ENCODE measurements at regions not wholly inside any gene's neighbourhood (a gene's known extent, or its start where the extent isn't known, plus 50 kb on each side); places are given as distances from the start of the nearest gene placed in this dataset.
A peak's percentile ranks its signal among the peaks of the same experiment; 100 is the strongest.

DNA sequence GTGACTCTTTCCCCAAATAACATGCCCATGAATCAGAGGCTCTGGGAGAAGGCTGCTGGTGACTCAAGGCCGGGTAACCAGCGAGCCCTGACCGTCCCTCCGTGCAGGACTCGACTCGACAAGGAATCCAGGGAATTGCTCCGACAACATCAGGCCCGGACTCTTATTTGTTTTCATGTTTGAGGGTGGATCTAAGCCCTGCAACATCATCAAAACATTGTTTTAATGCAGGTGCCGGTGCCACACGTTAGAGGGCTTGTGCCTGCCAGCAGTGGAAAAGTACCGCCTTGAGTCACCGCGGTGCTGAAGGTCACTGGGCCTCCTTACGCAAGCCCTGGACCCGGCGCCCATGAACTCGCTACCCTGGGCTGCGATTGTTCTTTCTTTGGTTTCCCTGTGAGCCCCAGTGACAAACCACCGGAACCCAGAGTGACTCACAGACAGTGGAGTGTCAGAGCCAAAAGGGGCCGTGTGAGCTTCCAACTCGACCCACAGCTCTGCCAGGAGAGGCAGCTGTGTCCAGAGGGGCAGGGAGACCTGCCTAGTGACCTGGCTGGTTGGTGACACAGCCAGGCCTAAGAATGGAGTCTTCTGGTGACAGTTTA, 139.4 kb upstream of the SHH start (continued):
- TF ChIP-seq, protein P1, sequence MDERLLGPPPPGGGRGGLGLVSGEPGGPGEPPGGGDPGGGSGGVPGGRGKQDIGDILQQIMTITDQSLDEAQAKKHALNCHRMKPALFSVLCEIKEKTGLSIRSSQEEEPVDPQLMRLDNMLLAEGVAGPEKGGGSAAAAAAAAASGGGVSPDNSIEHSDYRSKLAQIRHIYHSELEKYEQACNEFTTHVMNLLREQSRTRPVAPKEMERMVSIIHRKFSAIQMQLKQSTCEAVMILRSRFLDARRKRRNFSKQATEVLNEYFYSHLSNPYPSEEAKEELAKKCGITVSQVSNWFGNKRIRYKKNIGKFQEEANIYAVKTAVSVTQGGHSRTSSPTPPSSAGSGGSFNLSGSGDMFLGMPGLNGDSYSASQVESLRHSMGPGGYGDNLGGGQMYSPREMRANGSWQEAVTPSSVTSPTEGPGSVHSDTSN (CRISPR knock-in tag; IDR thresholded peaks at IDR 0.05): no peak
- TF ChIP-seq ZNF180 (CRISPR knock-in tag; IDR thresholded peaks at IDR 0.05; ENCODE audit: borderline replicate concordance, low read depth) (no peak), ZBTB7A (CRISPR knock-in tag; IDR thresholded peaks at IDR 0.05) (peak; percentile 48; the same call in 1 of the 2 replicates), U2AF2 (IDR thresholded peaks at IDR 0.05; ENCODE audit: low read depth, low read length) (0 out of 2 replicates have a peak, but pooled peaks have one; percentile 70), MIER3 (CRISPR knock-in tag; IDR thresholded peaks at IDR 0.05; ENCODE audit: borderline replicate concordance) (peak; percentile 96), MEIS2 (CRISPR knock-in tag; IDR thresholded peaks at IDR 0.05) (peak; percentile 80), RBM22 (optimal IDR thresholded peaks at IDR 0.05; ENCODE audit: low read length) (no peak), SAP130 (CRISPR knock-in tag; IDR thresholded peaks at IDR 0.05; ENCODE audit: low read depth) (peak; percentile 89), ZNF441 (CRISPR knock-in tag; IDR thresholded peaks at IDR 0.05; ENCODE audit: borderline replicate concordance) (peak; percentile 73; the same call in 1 of the 2 replicates), CREM (IDR thresholded peaks at IDR 0.05) (peak; percentile 74), CREM (CRISPR knock-in tag; IDR thresholded peaks at IDR 0.05) (no peak), SRSF9 (IDR thresholded peaks at IDR 0.05; ENCODE audit: borderline replicate concordance, insufficient read depth, low read depth, low read length, poor library complexity, severe bottlenecking) (no peak), GABPA (IDR thresholded peaks at IDR 0.05; ENCODE audit: low read depth, low read length) (no peak), GABPA (CRISPR knock-in tag; IDR thresholded peaks at IDR 0.05; ENCODE audit: low read depth) (peak; percentile 80), ZNF44 (CRISPR knock-in tag; IDR thresholded peaks at IDR 0.05) (no peak), NR3C1 (CRISPR knock-in tag; IDR thresholded peaks at IDR 0.05) (no peak), SALL2 (CRISPR knock-in tag; IDR thresholded peaks at IDR 0.05) (peak; percentile 93), HNRNPH1 (optimal IDR thresholded peaks at IDR 0.05; ENCODE audit: low read depth, low read length) (no peak), ZNF660 (CRISPR knock-in tag; IDR thresholded peaks at IDR 0.05; ENCODE audit: borderline replicate concordance, low read depth) (no peak), ZNF556 (CRISPR knock-in tag; IDR thresholded peaks at IDR 0.05; ENCODE audit: borderline replicate concordance) (peak; percentile 93; the same call in 1 of the 2 replicates), ELF1 (CRISPR knock-in tag; IDR thresholded peaks at IDR 0.05) (peak; percentile 59; the same call in 1 of the 2 replicates), ZNF431 (CRISPR knock-in tag; IDR thresholded peaks at IDR 0.05; ENCODE audit: borderline replicate concordance, low read depth) (no peak; the same call in 1 of the 2 replicates)
- TF ChIP-seq, protein P2, sequence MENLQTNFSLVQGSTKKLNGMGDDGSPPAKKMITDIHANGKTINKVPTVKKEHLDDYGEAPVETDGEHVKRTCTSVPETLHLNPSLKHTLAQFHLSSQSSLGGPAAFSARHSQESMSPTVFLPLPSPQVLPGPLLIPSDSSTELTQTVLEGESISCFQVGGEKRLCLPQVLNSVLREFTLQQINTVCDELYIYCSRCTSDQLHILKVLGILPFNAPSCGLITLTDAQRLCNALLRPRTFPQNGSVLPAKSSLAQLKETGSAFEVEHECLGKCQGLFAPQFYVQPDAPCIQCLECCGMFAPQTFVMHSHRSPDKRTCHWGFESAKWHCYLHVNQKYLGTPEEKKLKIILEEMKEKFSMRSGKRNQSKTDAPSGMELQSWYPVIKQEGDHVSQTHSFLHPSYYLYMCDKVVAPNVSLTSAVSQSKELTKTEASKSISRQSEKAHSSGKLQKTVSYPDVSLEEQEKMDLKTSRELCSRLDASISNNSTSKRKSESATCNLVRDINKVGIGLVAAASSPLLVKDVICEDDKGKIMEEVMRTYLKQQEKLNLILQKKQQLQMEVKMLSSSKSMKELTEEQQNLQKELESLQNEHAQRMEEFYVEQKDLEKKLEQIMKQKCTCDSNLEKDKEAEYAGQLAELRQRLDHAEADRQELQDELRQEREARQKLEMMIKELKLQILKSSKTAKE (CRISPR knock-in tag; IDR thresholded peaks at IDR 0.05; ENCODE audit: borderline replicate concordance): peak; percentile 88
- TF ChIP-seq, protein P3, sequence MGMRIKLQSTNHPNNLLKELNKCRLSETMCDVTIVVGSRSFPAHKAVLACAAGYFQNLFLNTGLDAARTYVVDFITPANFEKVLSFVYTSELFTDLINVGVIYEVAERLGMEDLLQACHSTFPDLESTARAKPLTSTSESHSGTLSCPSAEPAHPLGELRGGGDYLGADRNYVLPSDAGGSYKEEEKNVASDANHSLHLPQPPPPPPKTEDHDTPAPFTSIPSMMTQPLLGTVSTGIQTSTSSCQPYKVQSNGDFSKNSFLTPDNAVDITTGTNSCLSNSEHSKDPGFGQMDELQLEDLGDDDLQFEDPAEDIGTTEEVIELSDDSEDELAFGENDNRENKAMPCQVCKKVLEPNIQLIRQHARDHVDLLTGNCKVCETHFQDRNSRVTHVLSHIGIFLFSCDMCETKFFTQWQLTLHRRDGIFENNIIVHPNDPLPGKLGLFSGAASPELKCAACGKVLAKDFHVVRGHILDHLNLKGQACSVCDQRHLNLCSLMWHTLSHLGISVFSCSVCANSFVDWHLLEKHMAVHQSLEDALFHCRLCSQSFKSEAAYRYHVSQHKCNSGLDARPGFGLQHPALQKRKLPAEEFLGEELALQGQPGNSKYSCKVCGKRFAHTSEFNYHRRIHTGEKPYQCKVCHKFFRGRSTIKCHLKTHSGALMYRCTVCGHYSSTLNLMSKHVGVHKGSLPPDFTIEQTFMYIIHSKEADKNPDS (CRISPR knock-in tag; IDR thresholded peaks at IDR 0.05): no peak; the same call in 1 of the 2 replicates
- TF ChIP-seq, protein P4, sequence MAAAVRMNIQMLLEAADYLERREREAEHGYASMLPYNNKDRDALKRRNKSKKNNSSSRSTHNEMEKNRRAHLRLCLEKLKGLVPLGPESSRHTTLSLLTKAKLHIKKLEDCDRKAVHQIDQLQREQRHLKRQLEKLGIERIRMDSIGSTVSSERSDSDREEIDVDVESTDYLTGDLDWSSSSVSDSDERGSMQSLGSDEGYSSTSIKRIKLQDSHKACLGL (CRISPR knock-in tag; IDR thresholded peaks at IDR 0.05): no peak

Measured in HepG2 (cell line).